Activated T-helper 1 cell treated with anti-CD3 and anti-CD28 coated beads, Interleukin-12 subunit alpha, Interleukin-12 subunit beta, Interleukin-2, Interleukin-4 antibody, amounts not matched to agents 30 ng/mL and 10 ng/mL and 1 ng/mL, durations not matched to agents 14 hours and 24 hours and 36 hours (primary cell): ENCODE measurements at regions not wholly inside any gene's neighbourhood (a gene's known extent, or its start where the extent isn't known, plus 50 kb on each side); places are given as distances from the start of the nearest gene placed in this dataset.

Source experiments
- DNase-seq: peaks from one replicate; pipeline ENCODE4 v3.0.0; 2021; ENCODE audit warnings: low spot score
- H3K27ac Mint-ChIP-seq: one replicate; pipeline ENCODE4 v1.8.0; 2021; ENCODE audit warnings: mild to moderate bottlenecking, mixed read lengths
- H3K27me3 Mint-ChIP-seq: one replicate; pipeline ENCODE4 v1.8.0; 2022; ENCODE audit warnings: mild to moderate bottlenecking, moderate library complexity, mixed read lengths; ENCODE audit not compliant: insufficient read depth
- H3K36me3 Mint-ChIP-seq: one replicate; pipeline ENCODE4 v1.8.0; 2021; ENCODE audit warnings: low read depth, mixed read lengths
- H3K4me1 Mint-ChIP-seq: one replicate; pipeline ENCODE4 v1.8.0; 2021; ENCODE audit warnings: low read depth, mixed read lengths
- H3K4me3 Mint-ChIP-seq: one replicate; pipeline ENCODE4 v1.8.0; 2021; ENCODE audit warnings: mild to moderate bottlenecking, moderate library complexity, mixed read lengths
- H3K9me3 Mint-ChIP-seq: one replicate; pipeline ENCODE4 v1.8.0; 2021; ENCODE audit warnings: mixed read lengths
- intact Hi-C: fragments of 100-400 bp; cut with micrococcal nuclease; formaldehyde crosslinking; loops from one replicate; pipeline ENCODE4 v1.15.1; 2024

GRCh38 chr13:109599901-109600657, 186.3 kb downstream of the IRS2 start:
- intact Hi-C loops = no loop called here
- Mint-ChIP-seq H3K9me3 (no peaks in the 10 kb centered on the region), H3K27me3 (peaks cover 5% of the 10 kb centered on the region), H3K36me3 (no peaks in the 10 kb centered on the region), H3K4me3 (no peak overlapping the region), H3K4me1 (no peaks in the 10 kb centered on the region), H3K27ac (no peak overlapping the region)
- no peak for DNase-seq

- Mint-ChIP-seq H3K4me1 (no peaks in the 10 kb centered on the region), H3K4me3 (no peak overlapping the region), H3K27me3 (peaks cover 5% of the 10 kb centered on the region), H3K27ac (no peak overlapping the region), H3K9me3 (no peaks in the 10 kb centered on the region), H3K36me3 (no peaks in the 10 kb centered on the region)
- no peak for DNase-seq
- intact Hi-C loops = no loop called here
Observed at GRCh38 chr13:109595471-109595870, 190.9 kb downstream of the IRS2 start.

- no peak overlapping the region for H3K4me3 Mint-ChIP-seq
- H3K9me3 Mint-ChIP-seq = no peaks in the 10 kb centered on the region
- no peak for DNase-seq
- no peak overlapping the region for H3K27ac Mint-ChIP-seq
- H3K36me3 Mint-ChIP-seq = no peaks in the 10 kb centered on the region
- peaks cover 5% of the 10 kb centered on the region for H3K27me3 Mint-ChIP-seq
- H3K4me1 Mint-ChIP-seq = no peaks in the 10 kb centered on the region
- intact Hi-C loops = no loop called here
Observed at GRCh38 chr13:109593230-109593629, 193.2 kb downstream of the IRS2 start.

GRCh38 chr13:109592770-109593169, 193.6 kb downstream of the IRS2 start:
- Mint-ChIP-seq H3K9me3 (no peaks in the 10 kb centered on the region), H3K27me3 (peaks cover 2% of the 10 kb centered on the region), H3K27ac (no peak overlapping the region), H3K4me3 (no peak overlapping the region), H3K36me3 (no peaks in the 10 kb centered on the region), H3K4me1 (no peaks in the 10 kb centered on the region)
- intact Hi-C loops = no loop called here
- no peak for DNase-seq

GRCh38 chr13:109587689-109588088, 198.7 kb downstream of the IRS2 start:
- intact Hi-C loops = no loop called here
- Mint-ChIP-seq H3K27me3 (peaks cover 6% of the 10 kb centered on the region), H3K4me3 (no peak overlapping the region), H3K9me3 (no peaks in the 10 kb centered on the region), H3K4me1 (no peaks in the 10 kb centered on the region), H3K36me3 (no peaks in the 10 kb centered on the region), H3K27ac (no peak overlapping the region)
- DNase-seq = no peak

GRCh38 chr13:109586509-109587346, 199.7 kb downstream of the IRS2 start:
- H3K4me3 Mint-ChIP-seq = no peak overlapping the region
- H3K4me1 Mint-ChIP-seq = no peaks in the 10 kb centered on the region
- peaks cover 6% of the 10 kb centered on the region for H3K27me3 Mint-ChIP-seq
- intact Hi-C loops = no loop called here
- no peak overlapping the region for H3K27ac Mint-ChIP-seq
- no peak for DNase-seq
- H3K9me3 Mint-ChIP-seq = no peaks in the 10 kb centered on the region
- H3K36me3 Mint-ChIP-seq = no peaks in the 10 kb centered on the region

- Mint-ChIP-seq H3K27me3 (peaks cover 6% of the 10 kb centered on the region), H3K27ac (no peak overlapping the region)
Observed at GRCh38 chr13:109584844-109585361, 201.5 kb downstream of the IRS2 start.

GRCh38 chr13:109577191-109577700, 209.1 kb downstream of the IRS2 start:
- Mint-ChIP-seq H3K36me3 (no peaks in the 10 kb centered on the region), H3K27ac (no peak overlapping the region), H3K4me3 (no peak overlapping the region), H3K27me3 (peaks cover 9% of the 10 kb centered on the region), H3K4me1 (no peaks in the 10 kb centered on the region), H3K9me3 (no peaks in the 10 kb centered on the region)
- intact Hi-C loops = no loop called here
- DNase-seq = no peak

More at GRCh38 chr13:109584844-109585361, 201.5 kb downstream of the IRS2 start:
- intact Hi-C loops = no loop called here
- Mint-ChIP-seq H3K4me3 (no peak overlapping the region), H3K36me3 (no peaks in the 10 kb centered on the region), H3K4me1 (no peaks in the 10 kb centered on the region), H3K9me3 (no peaks in the 10 kb centered on the region)
- no peak for DNase-seq

GRCh38 chr13:109576331-109576813, 210.0 kb downstream of the IRS2 start:
- no peaks in the 10 kb centered on the region for H3K36me3 Mint-ChIP-seq
- no peak overlapping the region for H3K27ac Mint-ChIP-seq
- H3K27me3 Mint-ChIP-seq = peaks cover 9% of the 10 kb centered on the region
- peaks cover 2% of the 10 kb centered on the region for H3K4me1 Mint-ChIP-seq
- H3K9me3 Mint-ChIP-seq = no peaks in the 10 kb centered on the region
- DNase-seq = no peak
- intact Hi-C loops = no loop called here
- no peak overlapping the region for H3K4me3 Mint-ChIP-seq

GRCh38 chr13:109575821-109576220, 210.6 kb downstream of the IRS2 start:
- no peak for DNase-seq
- intact Hi-C loops = no loop called here
- H3K27me3 Mint-ChIP-seq = peaks cover 9% of the 10 kb centered on the region
- no peaks in the 10 kb centered on the region for H3K9me3 Mint-ChIP-seq
- H3K36me3 Mint-ChIP-seq = no peaks in the 10 kb centered on the region
- H3K27ac Mint-ChIP-seq = no peak overlapping the region
- H3K4me3 Mint-ChIP-seq = no peak overlapping the region
- peaks cover 8% of the 10 kb centered on the region for H3K4me1 Mint-ChIP-seq

GRCh38 chr13:109572389-109572788, 214.0 kb downstream of the IRS2 start:
- intact Hi-C loops = loop anchor here (5.0 kb wide), 1 partner anchor 215 kb away; the partner anchor contains the start of gene IRS2
- Mint-ChIP-seq H3K4me3 (no peak overlapping the region), H3K36me3 (peaks cover 2% of the 10 kb centered on the region), H3K9me3 (no peaks in the 10 kb centered on the region), H3K4me1 (peaks cover 19% of the 10 kb centered on the region), H3K27me3 (peaks cover 8% of the 10 kb centered on the region), H3K27ac (no peak overlapping the region)
- no peak for DNase-seq

GRCh38 chr13:109569958-109570711, 216.2 kb downstream of the IRS2 start:
- peak overlapping the region; percentile 16 for H3K4me3 Mint-ChIP-seq
- H3K4me1 Mint-ChIP-seq = peaks cover 19% of the 10 kb centered on the region
- H3K9me3 Mint-ChIP-seq = no peaks in the 10 kb centered on the region
- intact Hi-C loops = loop anchor here (5.0 kb wide), 1 partner anchor 217 kb away; the partner anchor contains the start of gene IRS2
- peak; percentile 42 for DNase-seq
- no peak overlapping the region for H3K27ac Mint-ChIP-seq
- H3K27me3 Mint-ChIP-seq = peaks cover 13% of the 10 kb centered on the region
- peaks cover 2% of the 10 kb centered on the region for H3K36me3 Mint-ChIP-seq
